Epithelial cell of proximal tubule (primary cell): ENCODE measurements at regions not wholly inside any gene's neighbourhood (a gene's known extent, or its start where the extent isn't known, plus 50 kb on each side); places are given as distances from the start of the nearest gene placed in this dataset.

Experiments used
- DNase-seq: peaks from one replicate; pipeline ENCODE4 v3.0.0-alpha.2; 2011; ENCODE audit warnings: low read depth
- H3K4me3 ChIP-seq: 2 replicates; pipeline ENCODE4 v1.5.1; 2011; ENCODE audit warnings: low read depth, mild to moderate bottlenecking, low read length
- CTCF ChIP-seq: conservative IDR thresholded peaks from 2 replicates; pipeline ENCODE4 v1.5.1; 2012; ENCODE audit warnings: low read depth, mild to moderate bottlenecking, low read length

- TF ChIP-seq CTCF, result no peak
- H3K4me3 ChIP-seq, result no peak overlapping the region
Observed at GRCh38 chr5:9743507-9743906, 113.4 kb upstream of the TAS2R1 start.

DNA sequence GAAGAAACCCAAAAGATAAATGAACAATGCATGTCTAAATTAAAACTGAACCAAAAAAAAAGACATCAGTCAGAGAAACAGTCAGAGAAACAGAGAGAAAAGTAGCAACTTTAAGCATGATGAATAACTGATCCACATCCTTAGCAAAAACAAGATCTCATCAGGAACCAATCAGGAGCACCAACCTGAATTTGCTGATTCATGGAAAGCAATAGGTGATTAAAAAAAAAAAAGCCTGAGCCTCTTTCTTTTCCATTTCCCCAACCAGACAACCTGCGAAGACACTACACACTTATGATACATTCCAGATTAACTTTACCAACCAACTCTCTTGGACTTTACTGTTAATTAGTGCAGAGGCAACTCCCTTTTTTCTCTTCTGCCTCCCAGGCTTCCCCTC, 112.7 kb upstream of the TAS2R1 start:
- no peak for DNase-seq
- H3K4me3 ChIP-seq, result no peak overlapping the region
- TF ChIP-seq CTCF, result no peak

More at GRCh38 chr5:9743507-9743906, 113.4 kb upstream of the TAS2R1 start:
- no peak for DNase-seq

DNA sequence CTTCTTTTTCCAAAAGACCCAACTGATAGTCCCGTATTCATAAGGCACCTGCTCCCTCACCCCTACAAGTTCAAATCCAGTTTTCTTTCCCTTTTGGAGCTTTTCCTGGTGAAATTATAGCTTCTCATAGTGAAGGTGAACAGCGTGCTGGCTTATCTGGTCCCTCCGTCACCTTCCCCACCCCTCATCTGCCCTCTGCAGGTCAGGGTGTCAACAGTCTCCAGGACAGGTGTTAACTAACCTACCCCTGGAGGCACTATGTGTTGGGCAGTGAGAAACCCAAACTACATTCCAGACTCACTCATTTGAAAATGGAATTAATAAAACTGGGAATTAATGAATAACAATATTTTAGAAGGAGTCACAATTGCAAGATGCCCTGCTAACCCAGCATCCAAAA, 109.0 kb upstream of the TAS2R1 start:
- no peak for DNase-seq
- no peak overlapping the region for H3K4me3 ChIP-seq
- TF ChIP-seq CTCF, result no peak

- no peak for TF ChIP-seq CTCF
- DNase-seq, result no peak
- H3K4me3 ChIP-seq, result no peak overlapping the region
Observed at GRCh38 chr5:9737265-9737664, 107.1 kb upstream of the TAS2R1 start.

DNA sequence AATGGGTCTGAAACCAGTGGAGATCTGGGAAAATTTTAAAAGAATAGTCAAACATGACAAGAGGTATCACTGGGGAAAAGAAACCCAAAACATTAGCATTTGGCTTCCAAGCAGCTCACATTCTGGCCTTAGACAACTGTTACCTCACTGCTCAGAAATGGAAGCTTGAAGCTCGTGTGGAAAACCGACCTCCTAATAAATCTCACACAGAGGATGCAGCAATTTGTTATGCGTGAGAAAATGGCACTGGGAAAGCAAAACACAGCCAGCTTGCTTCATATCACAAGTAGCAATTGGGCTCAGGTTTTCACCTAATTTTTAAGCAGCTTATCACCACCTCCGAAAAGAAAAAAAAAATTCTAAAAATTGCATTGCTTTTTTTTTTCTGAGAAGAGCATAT, 103.3 kb upstream of the TAS2R1 start:
- no peak for DNase-seq
- no peak for TF ChIP-seq CTCF
- no peak overlapping the region for H3K4me3 ChIP-seq

- no peak overlapping the region for H3K4me3 ChIP-seq
- no peak for TF ChIP-seq CTCF
Observed at GRCh38 chr5:9731159-9731558, 101.0 kb upstream of the TAS2R1 start.

DNA sequence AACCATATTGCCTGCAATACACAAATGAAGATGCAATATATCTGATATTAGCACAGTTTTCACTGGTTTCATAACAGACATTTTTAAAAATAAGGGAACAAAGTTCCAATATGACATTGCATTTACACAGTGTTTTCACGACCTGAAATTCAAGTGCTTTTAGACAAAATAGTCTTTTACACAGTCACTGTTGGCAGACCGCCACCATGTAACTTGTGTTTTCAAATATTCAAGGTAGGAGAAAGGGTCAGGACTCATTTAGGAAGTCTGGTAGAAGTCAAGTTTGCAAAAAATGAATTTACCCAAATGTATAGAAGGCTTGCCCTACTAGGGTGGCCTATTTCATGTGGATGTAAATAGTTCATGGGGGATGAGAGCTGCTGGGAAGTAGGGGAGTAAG, 98.1 kb upstream of the TAS2R1 start:
- DNase-seq, result no peak
- TF ChIP-seq CTCF, result no peak
- no peak overlapping the region for H3K4me3 ChIP-seq

More at GRCh38 chr5:9731159-9731558, 101.0 kb upstream of the TAS2R1 start:
- DNase-seq, result no peak
